A673 (cell line): ENCODE measurements at regions not wholly inside any gene's neighbourhood (a gene's known extent, or its start where the extent isn't known, plus 50 kb on each side); places are given as distances from the start of the nearest gene placed in this dataset.

Experiments
- BruUV-seq: library from RNA; stranded (reverse); fragments of 400-500 nt; replicated peaks from 2 replicates; lab custom pipeline; 2021; lab: Mats Ljungman, UMichigan
- CTCF ChIA-PET: fragments of 300-600 bp; sonication (Branson Sonifier 250); formaldehyde crosslinking; loops from one replicate; lab custom pipeline; 2022; ENCODE audit warnings: antibody characterized with exemption; lab: Charles Lee
- POLR2A ChIA-PET: fragments of 300-600 bp; sonication (Branson Sonifier 250); formaldehyde crosslinking; loops from one replicate; lab custom pipeline; 2022; ENCODE audit warnings: antibody characterized with exemption; ENCODE audit not compliant: low non-redundant PET; lab: Charles Lee
- DNase-seq: peaks from one replicate; pipeline ENCODE4 v3.0.0-alpha.2; 2015; ENCODE audit warnings: low spot score
- H3K27ac ChIP-seq: fragments of 200-600 bp; sonication (generic); 2 replicates; pipeline ENCODE4 v1.5.1; 2016; ENCODE audit warnings: mixed run types, low read depth, mild to moderate bottlenecking, mixed read lengths, antibody characterized with exemption, low read length; ENCODE audit not compliant: poor library complexity, severe bottlenecking
- H3K27me3 ChIP-seq: fragments of 200-600 bp; sonication (generic); replicated peaks from 2 replicates; pipeline ENCODE4 v1.6.1; 2017; ENCODE audit warnings: mixed run types, low read depth, mild to moderate bottlenecking, mixed read lengths, antibody characterized with exemption, low read length; ENCODE audit not compliant: insufficient read depth, poor library complexity
- H3K36me3 ChIP-seq: fragments of 200-600 bp; sonication (generic); 2 replicates; pipeline ENCODE4 v1.6.1; 2016; ENCODE audit warnings: mixed run types, mild to moderate bottlenecking, mixed read lengths, antibody characterized with exemption, low read length; ENCODE audit not compliant: insufficient read depth, poor library complexity, severe bottlenecking
- H3K4me1 ChIP-seq: fragments of 200-600 bp; sonication (generic); 2 replicates; pipeline ENCODE4 v1.6.1; 2017; ENCODE audit warnings: mixed run types, mild to moderate bottlenecking, mixed read lengths, antibody characterized with exemption, low read length; ENCODE audit not compliant: insufficient read depth, poor library complexity, severe bottlenecking
- H3K4me3 ChIP-seq: fragments of 200-600 bp; sonication (generic); 2 replicates; pipeline ENCODE4 v1.5.1; 2016; ENCODE audit warnings: low read depth, mixed run types, mild to moderate bottlenecking, mixed read lengths, low read length; ENCODE audit not compliant: poor library complexity, severe bottlenecking
- H3K9me3 ChIP-seq: fragments of 200-600 bp; sonication (generic); 2 replicates; pipeline ENCODE4 v1.6.1; 2016; ENCODE audit warnings: mixed run types, low read depth, mild to moderate bottlenecking, mixed read lengths, antibody characterized with exemption, low read length; ENCODE audit not compliant: poor library complexity, severe bottlenecking
- CTCF ChIP-seq: fragments of 300-800, 200-600 bp; sonication (generic); conservative IDR thresholded peaks from 2 replicates; pipeline ENCODE4 v1.5.1; 2017; ENCODE audit warnings: low read depth, mild to moderate bottlenecking, antibody characterized with exemption, low read length, moderate library complexity, mixed read lengths
- EZH2 ChIP-seq: fragments of 200-600 bp; sonication (generic); IDR thresholded peaks from 2 replicates; pipeline ENCODE4 v1.6.1; 2017; ENCODE audit warnings: borderline replicate concordance, low read depth, mild to moderate bottlenecking, mixed read lengths, antibody characterized with exemption, low read length; ENCODE audit not compliant: poor library complexity, severe bottlenecking
- intact Hi-C: fragments of 100-400 bp; cut with micrococcal nuclease; formaldehyde crosslinking; loops from one replicate; pipeline ENCODE4 v1.10.0; 2022; ENCODE audit not compliant: unreplicated experiment

- TF ChIP-seq EZH2 (no peak), CTCF (no peak)
- H3K4me1 ChIP-seq: peaks cover 6% of the 10 kb centered on the region
- no peaks in the 10 kb centered on the region for H3K9me3 ChIP-seq
- no peak for DNase-seq
- H3K36me3 ChIP-seq: no peaks in the 10 kb centered on the region
- BruUV-seq: no TSS peak
- ChIA-PET CTCF (no interaction called here), POLR2A (no interaction called here)
- no peak overlapping the region for H3K4me3 ChIP-seq
- intact Hi-C loops: no loop called here
- no peaks in the 10 kb centered on the region for H3K27me3 ChIP-seq
- H3K27ac ChIP-seq: no peak overlapping the region
Measured at GRCh38 chr6:14645841-14646240, 528.3 kb downstream of the CD83 start.

- TF ChIP-seq EZH2 (no peak), CTCF (no peak)
- ChIA-PET CTCF (no interaction called here), POLR2A (no interaction called here)
- Histone ChIP-seq H3K9me3 (no peaks in the 10 kb centered on the region), H3K4me3 (no peak overlapping the region), H3K36me3 (no peaks in the 10 kb centered on the region), H3K27me3 (no peaks in the 10 kb centered on the region), H3K27ac (no peak overlapping the region), H3K4me1 (peaks cover 2% of the 10 kb centered on the region)
- BruUV-seq: no TSS peak
- no peak for DNase-seq
- intact Hi-C loops: no loop called here
Measured at GRCh38 chr6:14646371-14646770, 528.8 kb downstream of the CD83 start.

GRCh38 chr6:14647357-14647756 lies 529.8 kb downstream of the CD83 start:
- Histone ChIP-seq H3K9me3 (no peaks in the 10 kb centered on the region), H3K27ac (no peak overlapping the region), H3K36me3 (no peaks in the 10 kb centered on the region), H3K4me3 (no peak overlapping the region), H3K4me1 (no peaks in the 10 kb centered on the region), H3K27me3 (no peaks in the 10 kb centered on the region)
- intact Hi-C loops: no loop called here
- TF ChIP-seq CTCF: no peak
- POLR2A ChIA-PET: interaction anchor here (0.7 kb wide), 1 partner anchor 9 kb away, joined by 12 read pairs; no protein-coding TSS in a partner anchor
- DNase-seq: no peak
- BruUV-seq: no TSS peak
- CTCF ChIA-PET: no interaction called here
